DMS153 (cell line): ENCODE measurements at regions not wholly inside any gene's neighbourhood (a gene's known extent, or its start where the extent isn't known, plus 50 kb on each side); places are given as distances from the start of the nearest gene placed in this dataset.

Source experiments
- DNase-seq: peaks from one replicate; lab custom pipeline; 2025; lab: John Stamatoyannopoulos, UW

DNA sequence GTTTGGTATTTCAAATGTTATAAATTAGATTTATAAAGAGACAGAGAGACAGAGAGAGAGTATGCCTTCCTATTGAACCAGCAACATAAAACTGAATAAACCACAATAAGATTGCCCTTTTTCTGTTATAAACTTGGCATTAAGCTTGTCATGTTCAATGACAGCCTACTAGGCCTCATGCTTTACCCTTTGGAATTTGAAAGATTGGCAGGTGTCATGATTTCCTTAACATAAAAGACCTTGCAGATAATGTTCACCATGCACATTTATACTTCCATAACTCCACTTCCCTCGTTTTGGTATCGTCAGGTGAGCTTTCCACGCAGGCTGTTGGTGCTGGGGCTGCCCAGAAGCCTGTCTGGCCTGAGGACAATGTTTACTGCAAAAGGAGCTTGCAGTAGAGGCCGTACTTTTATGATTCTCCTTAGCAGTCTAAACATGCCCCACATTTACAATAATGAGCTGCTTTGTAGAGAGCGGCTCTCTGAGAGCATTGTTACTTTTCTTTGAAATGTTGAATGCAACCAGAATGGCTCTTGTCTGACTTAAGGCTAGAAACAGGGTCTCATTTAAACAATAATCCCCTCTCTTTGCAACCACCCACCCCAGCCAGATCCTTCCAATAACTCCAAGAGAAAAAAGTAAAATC, 379.1 kb upstream of the ATP5MC3 start:
- DNase-seq, result no peak

DNA sequence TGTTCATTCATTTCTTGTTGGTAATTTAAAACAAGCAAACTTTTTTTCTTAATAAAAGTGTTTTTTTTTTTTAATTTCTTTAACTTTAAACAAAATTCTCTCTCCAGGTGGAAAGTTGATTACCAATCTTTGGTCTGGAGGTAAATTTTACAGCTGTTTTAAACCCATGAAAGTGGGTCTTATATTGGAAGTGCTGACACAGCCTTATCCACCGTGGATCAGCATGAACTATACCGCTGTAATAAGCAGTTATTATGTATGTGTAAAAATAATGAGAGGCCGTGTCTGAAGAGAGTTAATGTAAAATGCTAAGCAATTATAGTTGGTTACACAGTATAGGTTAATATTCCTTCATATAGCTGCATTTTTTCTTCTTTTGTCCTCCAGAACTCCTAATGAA, 378.1 kb upstream of the ATP5MC3 start:
- DNase-seq, result no peak

DNA sequence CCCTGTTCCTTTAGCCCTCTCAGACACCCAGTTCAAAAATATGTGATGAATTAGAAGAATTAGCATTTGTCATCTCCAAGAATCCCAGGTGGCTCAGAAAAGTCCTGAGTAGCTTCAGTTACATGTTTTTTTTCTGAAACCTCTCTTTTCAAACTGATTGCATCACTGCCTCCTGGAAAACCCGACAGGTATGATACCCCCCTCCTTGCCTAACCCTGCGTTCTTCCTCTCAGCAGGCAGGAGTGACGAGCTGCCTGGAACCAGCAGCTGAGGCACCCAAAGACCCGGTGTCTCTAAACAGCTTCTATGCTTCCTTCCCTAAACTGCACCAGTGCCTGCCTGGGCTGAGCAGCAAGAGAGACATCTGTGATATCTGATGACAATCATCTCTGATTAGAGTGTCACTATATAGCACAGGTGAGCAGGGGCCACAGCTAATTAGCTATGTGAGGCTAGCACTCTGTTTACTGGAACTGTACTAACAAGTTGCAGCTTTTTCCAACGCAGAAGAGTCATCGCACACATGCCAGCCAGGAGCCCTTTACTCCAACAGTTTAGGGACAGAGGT, 376.4 kb upstream of the ATP5MC3 start:
- no peak for DNase-seq

DNA sequence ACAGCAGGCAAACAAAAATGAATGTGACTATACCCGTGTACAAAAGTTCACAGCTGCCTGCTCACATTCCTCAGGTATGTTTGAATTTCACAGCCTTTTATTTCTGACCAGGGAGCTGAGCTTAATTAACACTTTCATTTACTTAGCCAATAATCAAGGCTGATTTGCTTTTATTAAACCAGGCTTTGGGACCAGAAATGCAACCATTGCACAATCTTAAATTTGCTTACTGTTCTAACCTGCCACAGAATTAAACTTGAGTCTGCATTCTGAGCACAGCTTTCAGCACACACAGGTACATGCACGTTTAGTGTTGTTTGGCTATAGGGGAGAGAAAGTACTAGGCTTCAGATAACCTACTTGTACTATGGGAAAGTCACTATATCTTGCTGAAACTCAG, 372.4 kb upstream of the ATP5MC3 start:
- no peak for DNase-seq

GRCh38 chr2:175552902-175553301, 371.4 kb upstream of the ATP5MC3 start:
- no peak for DNase-seq

- DNase-seq, result no peak
These were observed 358.9 kb upstream of the ATP5MC3 start for GRCh38 chr2:175540421-175540820.

GRCh38 chr2:175539122-175539521, 357.6 kb upstream of the ATP5MC3 start:
- DNase-seq, result peak; percentile 29

DNA sequence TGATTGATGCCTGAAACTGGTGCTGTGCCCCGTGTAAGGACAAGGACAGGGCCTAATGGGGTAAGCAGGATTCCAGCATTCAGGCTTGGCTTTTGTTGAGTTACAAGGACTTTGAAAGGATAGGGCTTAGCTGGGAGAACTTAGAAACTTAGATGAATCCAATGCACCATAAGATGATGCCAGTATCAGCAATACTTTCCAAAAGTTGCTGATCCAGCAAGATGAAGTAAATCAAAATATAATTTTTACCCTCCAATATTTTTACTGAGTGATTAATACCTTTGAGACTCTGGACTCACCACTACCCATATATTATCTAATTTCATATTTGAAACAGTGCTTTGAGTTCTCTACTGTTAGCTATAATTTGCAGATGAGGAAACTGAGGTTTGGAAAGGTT, 354.5 kb upstream of the ATP5MC3 start:
- DNase-seq, result no peak

- no peak for DNase-seq
These were observed 354.1 kb upstream of the ATP5MC3 start for GRCh38 chr2:175535631-175536030.

DNA sequence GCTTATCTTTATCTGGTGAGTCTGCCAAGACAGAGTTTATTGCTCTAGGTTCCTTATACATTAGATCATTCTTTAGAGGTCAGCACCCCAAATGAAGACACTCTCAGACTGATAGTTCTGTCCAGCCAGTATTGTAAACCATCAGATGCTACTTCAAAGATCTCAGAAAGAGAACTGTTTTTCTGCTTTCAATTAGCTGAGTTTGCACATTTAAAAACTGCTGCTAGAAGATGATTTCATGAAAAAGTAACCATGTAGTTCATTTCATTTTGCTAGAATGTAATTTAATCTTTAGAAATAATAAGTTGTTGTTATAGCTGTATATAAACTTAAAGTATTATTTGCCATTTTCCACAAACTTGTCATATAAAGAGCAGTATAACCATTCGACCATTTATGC, 344.5 kb upstream of the ATP5MC3 start:
- DNase-seq, result no peak

DNA sequence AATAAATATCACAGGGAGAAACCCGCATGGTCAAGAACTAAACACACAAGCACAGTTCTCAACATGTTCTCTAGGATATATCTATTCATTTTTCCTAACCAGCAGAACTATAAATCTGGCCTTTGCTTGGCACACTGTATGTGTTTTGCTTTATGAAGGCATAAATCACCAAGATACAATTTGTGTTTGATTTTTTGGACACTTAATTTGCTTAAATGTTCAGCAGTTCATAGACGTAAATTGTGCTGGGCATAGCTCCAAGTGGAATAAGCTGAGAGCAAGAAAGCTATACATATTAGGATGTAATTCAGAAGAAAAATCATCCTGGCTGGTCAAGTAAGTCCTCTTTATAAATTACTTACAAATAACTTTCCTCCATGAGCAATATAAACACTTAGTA, 341.5 kb upstream of the ATP5MC3 start:
- DNase-seq, result peak; percentile 17

DNA sequence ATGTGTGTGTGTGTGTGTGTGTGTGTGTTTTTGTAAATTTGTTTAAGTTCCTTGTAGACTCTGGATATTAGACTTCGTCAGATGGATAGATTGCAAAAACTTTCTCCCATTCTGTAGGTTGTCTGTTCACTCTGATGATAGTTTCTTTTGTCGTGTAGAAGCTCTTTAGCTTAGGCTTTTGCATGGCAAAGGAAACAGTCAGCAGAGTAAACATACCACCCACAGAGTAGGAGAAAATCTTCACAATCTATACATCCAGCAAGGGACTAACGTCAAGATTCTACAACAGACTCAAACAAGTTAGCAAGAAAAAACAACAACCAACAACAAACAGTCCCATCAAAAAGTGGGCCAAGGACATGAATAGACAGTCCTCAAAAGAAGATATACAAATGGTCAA, 336.7 kb upstream of the ATP5MC3 start:
- no peak for DNase-seq

DNA sequence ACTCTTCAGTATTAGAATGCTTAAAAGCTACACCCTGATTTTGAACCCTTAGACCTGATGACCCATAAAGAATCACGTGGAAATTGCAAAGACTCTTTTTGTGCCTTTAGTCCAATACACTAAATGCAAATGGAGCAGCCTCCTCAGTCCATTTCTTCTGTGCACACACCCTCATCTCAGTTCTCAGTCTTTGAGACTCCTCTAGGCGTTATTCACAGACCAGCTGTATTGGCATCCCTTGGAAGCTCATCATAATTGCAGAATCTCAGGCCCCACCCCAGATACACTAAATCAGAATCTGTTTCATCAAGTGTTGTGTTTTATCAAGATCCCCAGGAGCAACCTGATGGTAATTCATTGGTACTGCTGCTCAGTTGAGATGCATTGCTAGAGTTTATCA, 335.0 kb upstream of the ATP5MC3 start:
- DNase-seq, result no peak

DNA sequence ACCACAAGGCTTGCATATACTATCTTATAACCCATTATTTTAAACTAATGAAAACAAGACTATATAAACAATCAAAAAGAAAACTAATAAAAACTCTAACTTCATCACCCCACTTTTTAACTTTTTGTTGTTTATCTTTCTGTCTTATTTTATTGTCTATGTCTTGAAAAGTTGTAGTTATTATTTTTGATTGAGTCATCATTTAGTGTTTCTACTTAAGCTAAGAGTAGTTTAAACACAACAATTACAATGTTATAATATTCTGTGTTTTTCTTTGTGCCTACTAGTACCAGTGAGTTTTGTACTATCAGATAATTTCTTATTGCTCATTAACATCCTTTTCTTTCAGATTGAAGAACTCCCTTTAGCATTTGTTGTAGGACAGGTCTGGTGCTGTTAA, 318.7 kb upstream of the ATP5MC3 start:
- DNase-seq, result no peak

DNA sequence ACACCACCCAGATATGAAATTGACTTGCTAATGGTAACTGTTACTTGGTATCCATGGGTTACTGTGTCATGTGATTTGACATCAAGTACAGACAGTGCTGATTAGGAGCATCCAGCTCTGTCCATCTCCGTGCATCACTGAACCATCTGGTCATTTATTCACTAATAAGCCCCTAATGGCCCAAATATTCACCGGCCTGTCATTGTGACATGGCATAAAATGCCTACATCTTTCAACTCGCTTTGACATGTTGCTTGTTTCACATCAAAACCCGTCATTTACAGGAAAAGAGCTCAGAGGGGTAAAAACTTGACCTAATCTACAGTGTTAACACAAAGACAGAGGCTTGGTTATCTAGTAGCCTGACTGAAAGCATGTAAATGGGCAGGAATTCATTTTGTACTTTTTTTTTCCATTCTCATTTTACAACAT, 308.9 kb upstream of the ATP5MC3 start:
- DNase-seq, result peak; percentile 66

GRCh38 chr2:175478096-175478768, 296.7 kb upstream of the ATP5MC3 start:
- DNase-seq, result no peak

GRCh38 chr2:175476948-175477347, 295.4 kb upstream of the ATP5MC3 start:
- DNase-seq, result no peak

DNA sequence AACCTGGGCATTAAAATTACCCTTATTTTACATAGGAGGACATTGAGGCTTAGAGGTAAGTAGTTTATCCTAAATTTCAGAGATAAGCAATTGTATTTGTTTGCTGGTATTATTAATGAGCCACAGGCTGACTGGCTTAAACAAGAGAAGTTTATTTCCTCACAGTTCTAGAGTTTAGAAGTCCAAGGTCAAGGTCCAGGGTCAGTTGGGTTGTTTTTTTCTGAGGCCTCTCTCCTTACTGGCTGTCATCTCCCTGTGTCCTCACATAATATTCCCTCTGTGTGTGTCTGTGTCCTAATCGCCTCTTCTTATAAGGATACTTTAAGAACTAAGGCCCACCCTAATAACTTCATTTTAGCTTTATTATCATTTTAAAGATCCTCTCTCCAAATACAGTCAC, 294.9 kb upstream of the ATP5MC3 start:
- DNase-seq, result no peak

DNA sequence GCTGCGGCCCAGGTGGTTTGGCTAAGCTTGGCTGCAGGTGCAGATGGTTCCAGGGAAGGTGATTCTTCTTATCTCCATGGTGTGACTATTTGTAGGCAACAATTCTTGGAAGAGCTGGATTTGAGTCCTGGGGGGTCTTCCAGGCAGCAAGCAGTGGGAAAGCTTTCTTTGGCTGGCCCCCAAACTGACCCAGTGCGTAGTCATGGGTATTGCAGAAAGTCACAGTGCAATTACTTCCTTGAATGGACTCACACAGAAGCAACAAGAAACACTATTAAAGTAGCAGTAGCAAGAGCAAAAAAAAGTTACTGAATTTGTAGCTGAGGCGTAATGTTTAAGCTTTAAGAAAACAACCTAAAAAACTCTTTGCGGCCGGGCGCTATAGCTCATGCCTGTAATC, 293.6 kb upstream of the ATP5MC3 start:
- no peak for DNase-seq

GRCh38 chr2:175468431-175469098, 287.1 kb upstream of the ATP5MC3 start:
- peak; percentile 47 for DNase-seq

- no peak for DNase-seq
These were observed 283.6 kb upstream of the ATP5MC3 start for GRCh38 chr2:175465101-175465500.

GRCh38 chr2:175464311-175464670, 282.8 kb upstream of the ATP5MC3 start:
- DNase-seq, result no peak
